ENCODE measurements at regions not wholly inside any gene's neighbourhood (a gene's known extent, or its start where the extent isn't known, plus 50 kb on each side); places are given as distances from the start of the nearest gene placed in this dataset.

- Mint-ChIP-seq H3K27me3 (ENCODE audit: low read depth in 3 of 3) (peaks cover 0 to 7% (median 6%) of the 10 kb centered on the region in 3 donors), H3K9me3 (peaks cover 0 to 2% (median 0%) of the 10 kb centered on the region in 7 donors), H3K36me3 (no peaks in the 10 kb centered on the region), H3K4me3 (no peak overlapping the region), H3K27ac (no peak overlapping the region), H3K4me1 (no peaks in the 10 kb centered on the region)
- no peaks in the 10 kb centered on the region for H3K79me2 ChIP-seq (ENCODE audit: insufficient read depth, low read length)
- no peaks in the 10 kb centered on the region for H3K9me3 ChIP-seq (replicated peaks in 1 of 2; ENCODE audit: control insufficient read depth in 1 of 2, insufficient read depth in 1 of 2, low read length in 2 of 2)
- no peak overlapping the region for H3K9ac ChIP-seq (ENCODE audit: insufficient read depth, low read length, poor library complexity, severe bottlenecking)
- WGBS (ENCODE audit: insufficient coverage): 88% methylated on average over 3 of the region's 8 CpGs
- H3K27me3 ChIP-seq (ENCODE audit: control insufficient read depth in 2 of 2, insufficient read depth in 2 of 2, low read length in 2 of 2): peaks cover 0 to 3% of the 10 kb centered on the region in 2 donors
- H3K4me3 ChIP-seq (replicated peaks in 1 of 3; ENCODE audit: low read depth in 2 of 3, low read length in 3 of 3): no peak overlapping the region
- no peak for DNase-seq
- H3K36me3 ChIP-seq (replicated peaks in 1 of 2; ENCODE audit: control insufficient read depth in 1 of 2, insufficient read depth in 2 of 2, low read length in 2 of 2): no peaks in the 10 kb centered on the region
- H4K20me1 ChIP-seq (ENCODE audit: insufficient read depth, low read length): no peaks in the 10 kb centered on the region
- no peak overlapping the region for H2AFZ ChIP-seq (ENCODE audit: insufficient read depth, low read depth, low read length, poor library complexity, severe bottlenecking)
- TF ChIP-seq CTCF (IDR thresholded peaks at IDR 0.05): no peak
- no peaks in the 10 kb centered on the region for H3K4me1 ChIP-seq (ENCODE audit: control insufficient read depth in 1 of 2, insufficient read depth in 2 of 2, low read length in 2 of 2)
- intact Hi-C loops (cut with micrococcal nuclease): no loop called here
- H3K4me2 ChIP-seq (replicated peaks; ENCODE audit: extremely low read depth, low read length, poor library complexity, severe bottlenecking): no peak overlapping the region
- H3K27ac ChIP-seq (ENCODE audit: low read depth in 1 of 2, low read length in 2 of 2): no peak overlapping the region
Observed at GRCh38 chr1:14262637-14263036, 335.8 kb upstream of the KAZN start.

- Histone ChIP-seq H3K4me2 (replicated peaks; ENCODE audit: extremely low read depth, low read length, poor library complexity, severe bottlenecking) (no peak overlapping the region), H3K27me3 (ENCODE audit: control insufficient read depth in 2 of 2, insufficient read depth in 2 of 2, low read length in 2 of 2) (peaks cover 0 to 3% of the 10 kb centered on the region in 2 donors), H3K79me2 (ENCODE audit: insufficient read depth, low read length) (no peaks in the 10 kb centered on the region), H2AFZ (ENCODE audit: insufficient read depth, low read depth, low read length, poor library complexity, severe bottlenecking) (no peak overlapping the region), H3K36me3 (replicated peaks in 1 of 2; ENCODE audit: control insufficient read depth in 1 of 2, insufficient read depth in 2 of 2, low read length in 2 of 2) (no peaks in the 10 kb centered on the region), H4K20me1 (ENCODE audit: insufficient read depth, low read length) (no peaks in the 10 kb centered on the region), H3K4me1 (ENCODE audit: control insufficient read depth in 1 of 2, insufficient read depth in 2 of 2, low read length in 2 of 2) (no peaks in the 10 kb centered on the region), H3K9me3 (replicated peaks in 1 of 2; ENCODE audit: control insufficient read depth in 1 of 2, insufficient read depth in 1 of 2, low read length in 2 of 2) (no peaks in the 10 kb centered on the region), H3K27ac (ENCODE audit: low read depth in 1 of 2, low read length in 2 of 2) (no peak overlapping the region), H3K4me3 (replicated peaks in 1 of 3; ENCODE audit: low read depth in 2 of 3, low read length in 3 of 3) (no peak overlapping the region), H3K9ac (ENCODE audit: insufficient read depth, low read length, poor library complexity, severe bottlenecking) (no peak overlapping the region)
- peaks cover 0 to 7% (median 6%) of the 10 kb centered on the region in 3 donors for H3K27me3 Mint-ChIP-seq (ENCODE audit: low read depth in 3 of 3)
- no peaks in the 10 kb centered on the region for H3K36me3 Mint-ChIP-seq
- intact Hi-C loops (cut with micrococcal nuclease): no loop called here
- no peak overlapping the region for H3K4me3 Mint-ChIP-seq
- no peak overlapping the region for H3K27ac Mint-ChIP-seq
- H3K4me1 Mint-ChIP-seq: no peaks in the 10 kb centered on the region
- no peak for TF ChIP-seq CTCF (IDR thresholded peaks at IDR 0.05)
- WGBS (ENCODE audit: insufficient coverage): no CpG with 5 or more reads among the region's 3 CpGs
- no peak for DNase-seq
- peaks cover 0 to 2% (median 0%) of the 10 kb centered on the region in 7 donors for H3K9me3 Mint-ChIP-seq
Observed at GRCh38 chr1:14263225-14263624, 335.3 kb upstream of the KAZN start.
